ENCODE measurements at regions not wholly inside any gene's neighbourhood (a gene's known extent, or its start where the extent isn't known, plus 50 kb on each side); places are given as distances from the start of the nearest gene placed in this dataset.
A peak's percentile ranks its signal among the peaks of the same experiment; 100 is the strongest.
"Not testable (repeated sequence)": the region's sequence is repeated elsewhere in the genome, so short reads cannot be mapped to it uniquely, and the experiment has no call there.

- DNase-seq (ENCODE audit: low read depth) = no peak
- no peak overlapping the region for H3K4me3 ChIP-seq (ENCODE audit: low read depth, low read length)
- TF ChIP-seq CTCF (IDR thresholded peaks at IDR 0.05; ENCODE audit: insufficient read depth, low read depth, low read length) = no peak
Measured at GRCh38 chr4:75195111-75195510, 262.2 kb downstream of the PARM1 start.

GRCh38 chr4:75194180-75194579 lies 261.3 kb downstream of the PARM1 start:
- TF ChIP-seq CTCF (IDR thresholded peaks at IDR 0.05; ENCODE audit: insufficient read depth, low read depth, low read length) = no peak
- DNase-seq (ENCODE audit: low read depth) = no peak
- H3K4me3 ChIP-seq (ENCODE audit: low read depth, low read length) = no peak overlapping the region

- not testable (repeated sequence) for H3K4me3 ChIP-seq (ENCODE audit: low read depth, low read length); DNase-seq (ENCODE audit: low read depth)
Measured at GRCh38 chr4:75192182-75192581, 259.3 kb downstream of the PARM1 start.

GRCh38 chr4:75189711-75190335 lies 256.9 kb downstream of the PARM1 start:
- TF ChIP-seq CTCF (IDR thresholded peaks at IDR 0.05; ENCODE audit: insufficient read depth, low read depth, low read length) = no peak
- no peak overlapping the region for H3K4me3 ChIP-seq (ENCODE audit: low read depth, low read length)
- peak; percentile 22 for DNase-seq (ENCODE audit: low read depth)

GRCh38 chr4:75180790-75181776 lies 248.2 kb downstream of the PARM1 start:
- peak; percentile 43 for DNase-seq (ENCODE audit: low read depth)
- TF ChIP-seq CTCF (IDR thresholded peaks at IDR 0.05; ENCODE audit: insufficient read depth, low read depth, low read length) = no peak
- H3K4me3 ChIP-seq (ENCODE audit: low read depth, low read length) = peak overlapping the region; percentile 16

GRCh38 chr4:75180217-75180616 lies 247.3 kb downstream of the PARM1 start:
- no peak for TF ChIP-seq CTCF (IDR thresholded peaks at IDR 0.05; ENCODE audit: insufficient read depth, low read depth, low read length)
- no peak for DNase-seq (ENCODE audit: low read depth)
- no peak overlapping the region for H3K4me3 ChIP-seq (ENCODE audit: low read depth, low read length)

GRCh38 chr4:75179510-75179909 lies 246.6 kb downstream of the PARM1 start:
- DNase-seq (ENCODE audit: low read depth) = no peak
- no peak for TF ChIP-seq CTCF (IDR thresholded peaks at IDR 0.05; ENCODE audit: insufficient read depth, low read depth, low read length)
- H3K4me3 ChIP-seq (ENCODE audit: low read depth, low read length) = no peak overlapping the region

Measured in fibroblast of villous mesenchyme (primary cell).